NB4 (cell line): ENCODE measurements at regions not wholly inside any gene's neighbourhood (a gene's known extent, or its start where the extent isn't known, plus 50 kb on each side); places are given as distances from the start of the nearest gene placed in this dataset.

ENCODE experiments used
- DNase-seq: peaks from one replicate; pipeline ENCODE4 v3.0.0; 2010; ENCODE audit warnings: low read depth
- H3K4me3 ChIP-seq: one replicate; pipeline ENCODE4 v1.5.1; 2011; ENCODE audit warnings: mild to moderate bottlenecking, low read depth, low read length, moderate library complexity
- MYC ChIP-seq: IDR thresholded peaks from 2 replicates; pipeline ENCODE4 v1.6.1; 2011; ENCODE audit warnings: low read depth, low read length
- POLR2A ChIP-seq: IDR thresholded peaks from 2 replicates; pipeline ENCODE4 v1.6.1; 2011; ENCODE audit warnings: mild to moderate bottlenecking; ENCODE audit not compliant: insufficient read length; ENCODE audit errors: extremely low read depth
- TF ChIP-seq, protein P1 (sequence below): IDR thresholded peaks from one replicate; pipeline ENCODE4 v1.5.1; 2012; ENCODE audit warnings: low read depth, low read length
- TF ChIP-seq, protein P2 (sequence below): IDR thresholded peaks from 2 replicates; pipeline ENCODE4 v1.6.1; 2011; ENCODE audit warnings: low read depth, low read length

DNA sequence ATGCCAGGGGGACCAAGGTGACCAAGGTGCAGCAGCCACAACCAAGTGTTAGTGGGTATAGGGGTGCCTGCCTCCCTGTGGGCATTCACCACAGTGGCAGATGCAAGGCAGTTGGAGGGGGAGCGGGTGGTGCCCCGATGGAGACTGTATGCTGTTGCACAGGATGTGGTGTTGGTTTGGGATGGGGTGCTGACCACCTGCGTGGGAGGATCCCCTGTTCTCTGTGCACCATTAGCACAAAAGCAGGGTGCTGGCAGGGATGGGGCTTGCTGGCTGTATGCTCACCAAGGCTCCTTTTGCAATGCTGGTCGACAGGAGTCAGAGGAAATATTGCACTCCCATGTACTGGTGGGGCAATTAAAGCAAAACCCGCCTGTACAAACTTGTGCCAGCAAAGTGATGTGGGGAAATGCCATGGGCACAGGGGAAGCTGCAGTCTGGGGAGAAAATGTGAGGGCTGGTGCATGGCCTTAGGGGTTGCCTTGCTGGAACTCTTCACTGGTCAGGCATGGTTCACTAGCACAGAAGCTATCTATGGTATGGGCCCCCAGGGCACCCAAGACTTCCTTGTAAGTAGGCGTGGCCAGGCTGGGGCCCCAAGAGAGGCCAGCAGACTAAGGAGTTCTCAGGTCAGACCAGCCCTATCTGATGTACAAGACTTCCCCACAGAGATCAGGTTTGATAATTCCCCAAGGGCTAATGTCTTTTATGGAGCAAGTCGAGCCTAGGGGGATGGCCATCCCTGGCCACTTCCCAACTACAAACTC, 51.9 kb upstream of the GNAT3 start:
- peak; percentile 99 for DNase-seq
- TF ChIP-seq MYC (peak; percentile 32), POLR2A (no peak)
- TF ChIP-seq, protein P1, sequence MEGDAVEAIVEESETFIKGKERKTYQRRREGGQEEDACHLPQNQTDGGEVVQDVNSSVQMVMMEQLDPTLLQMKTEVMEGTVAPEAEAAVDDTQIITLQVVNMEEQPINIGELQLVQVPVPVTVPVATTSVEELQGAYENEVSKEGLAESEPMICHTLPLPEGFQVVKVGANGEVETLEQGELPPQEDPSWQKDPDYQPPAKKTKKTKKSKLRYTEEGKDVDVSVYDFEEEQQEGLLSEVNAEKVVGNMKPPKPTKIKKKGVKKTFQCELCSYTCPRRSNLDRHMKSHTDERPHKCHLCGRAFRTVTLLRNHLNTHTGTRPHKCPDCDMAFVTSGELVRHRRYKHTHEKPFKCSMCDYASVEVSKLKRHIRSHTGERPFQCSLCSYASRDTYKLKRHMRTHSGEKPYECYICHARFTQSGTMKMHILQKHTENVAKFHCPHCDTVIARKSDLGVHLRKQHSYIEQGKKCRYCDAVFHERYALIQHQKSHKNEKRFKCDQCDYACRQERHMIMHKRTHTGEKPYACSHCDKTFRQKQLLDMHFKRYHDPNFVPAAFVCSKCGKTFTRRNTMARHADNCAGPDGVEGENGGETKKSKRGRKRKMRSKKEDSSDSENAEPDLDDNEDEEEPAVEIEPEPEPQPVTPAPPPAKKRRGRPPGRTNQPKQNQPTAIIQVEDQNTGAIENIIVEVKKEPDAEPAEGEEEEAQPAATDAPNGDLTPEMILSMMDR = peak; percentile 11
- TF ChIP-seq, protein P2, sequence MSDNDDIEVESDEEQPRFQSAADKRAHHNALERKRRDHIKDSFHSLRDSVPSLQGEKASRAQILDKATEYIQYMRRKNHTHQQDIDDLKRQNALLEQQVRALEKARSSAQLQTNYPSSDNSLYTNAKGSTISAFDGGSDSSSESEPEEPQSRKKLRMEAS = peak; percentile 71
- peak overlapping the region; percentile 2 for H3K4me3 ChIP-seq

DNA sequence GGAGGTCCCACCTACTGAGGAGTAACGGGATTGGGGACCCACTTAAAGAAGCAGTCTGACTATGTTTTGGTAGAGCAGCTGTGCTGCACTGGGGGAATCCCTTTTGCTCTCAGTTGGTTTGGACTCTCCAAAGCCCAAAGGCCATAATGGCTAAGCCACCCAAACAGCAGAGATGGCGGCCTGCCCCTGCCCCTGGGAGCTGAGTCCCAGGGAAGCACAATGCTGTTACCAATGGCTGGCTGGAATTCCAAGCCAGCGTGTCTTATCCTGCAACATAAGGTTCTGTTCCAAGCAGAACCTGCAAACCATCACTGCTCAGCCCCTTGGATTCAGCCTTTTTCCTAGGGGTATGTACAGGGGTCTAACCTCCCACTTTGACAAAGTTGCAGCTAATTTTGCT, 53.7 kb upstream of the GNAT3 start:
- TF ChIP-seq POLR2A (no peak), MYC (no peak)
- TF ChIP-seq, protein P1 = no peak
- TF ChIP-seq, protein P2 = no peak
- DNase-seq = no peak
- H3K4me3 ChIP-seq = no peak overlapping the region

DNA sequence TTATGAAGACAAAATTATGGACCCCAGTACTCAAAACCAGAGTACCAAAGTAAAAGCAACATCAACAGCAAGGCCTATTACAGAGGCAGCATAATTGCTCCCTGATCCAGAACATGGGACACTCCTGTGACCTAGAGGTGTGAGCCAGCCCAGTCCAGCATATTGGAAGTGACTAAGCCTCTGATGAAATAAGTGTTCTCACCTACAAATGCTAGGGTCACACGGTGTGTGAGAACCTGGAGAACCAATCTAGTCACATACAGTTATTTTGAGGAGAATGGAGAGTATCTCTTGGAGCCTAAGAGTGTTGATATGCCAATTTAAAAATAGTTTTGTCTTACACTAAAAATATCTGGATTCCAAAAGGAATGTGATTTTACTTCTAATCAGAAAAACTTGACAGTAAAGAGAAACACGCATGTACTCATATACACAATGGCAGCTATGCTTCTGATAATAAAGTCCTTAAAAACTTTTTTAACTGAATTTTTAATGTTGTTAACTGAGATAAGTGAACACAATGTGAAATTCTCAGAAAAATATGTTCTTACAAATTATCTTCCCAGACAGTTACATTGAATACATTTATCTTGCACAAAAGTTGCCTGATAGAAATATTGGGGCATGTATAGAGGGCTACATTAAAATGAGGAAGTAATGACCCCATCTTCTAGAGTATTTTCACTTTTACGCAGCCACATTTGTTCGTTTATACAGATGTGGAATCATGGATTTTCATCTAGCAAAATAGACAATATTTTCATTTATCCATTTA, 56.8 kb upstream of the CD36 start:
- DNase-seq = no peak
- H3K4me3 ChIP-seq = no peak overlapping the region
- TF ChIP-seq, protein P2 = no peak
- TF ChIP-seq MYC (no peak), POLR2A (no peak)
- TF ChIP-seq, protein P1 = no peak

DNA sequence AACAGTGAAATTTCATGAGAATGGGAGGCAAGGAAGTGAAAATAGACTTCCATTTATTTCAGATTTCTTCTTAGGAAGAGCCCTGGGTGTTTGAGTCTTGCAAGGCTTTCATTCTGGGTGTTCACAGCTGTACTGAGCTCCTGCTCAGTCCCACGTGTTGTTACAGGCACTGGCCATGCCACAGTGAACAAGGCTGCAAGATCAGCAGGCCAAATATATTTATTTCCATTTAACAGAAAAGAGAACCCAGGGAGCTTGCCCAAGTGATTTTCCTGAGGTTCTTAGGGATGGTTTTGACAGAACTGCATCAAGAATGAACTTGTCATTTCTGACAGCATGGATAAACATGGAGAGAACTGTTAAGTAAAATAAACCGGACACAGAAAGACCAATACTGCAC, 54.5 kb upstream of the CD36 start:
- no peak overlapping the region for H3K4me3 ChIP-seq
- TF ChIP-seq POLR2A = no peak
- TF ChIP-seq MYC = no peak
- TF ChIP-seq, protein P2 = no peak
- TF ChIP-seq, protein P1 = no peak
- DNase-seq = no peak

DNA sequence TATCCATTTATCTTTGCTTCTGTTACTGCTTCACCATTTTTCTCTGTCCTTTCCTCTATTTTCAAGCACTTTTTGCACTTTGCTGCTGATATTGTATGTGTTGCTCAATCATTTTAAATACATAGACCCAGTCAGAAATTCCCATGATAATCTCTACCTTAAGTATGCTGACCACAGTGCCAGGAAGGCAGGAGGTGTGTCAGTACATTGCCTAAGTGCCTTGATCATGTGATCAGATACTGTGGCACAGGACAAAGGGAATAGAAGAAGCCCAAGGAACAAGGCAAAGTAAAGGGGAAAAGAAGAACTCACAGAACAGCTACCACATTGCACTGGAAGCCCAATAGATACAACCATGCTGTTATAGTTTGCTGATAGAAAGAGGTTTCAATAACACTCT, 53.7 kb upstream of the CD36 start:
- peak; percentile 54 for DNase-seq

More for the DNA sequence above, 53.7 kb upstream of the CD36 start:
- H3K4me3 ChIP-seq = no peak overlapping the region
- TF ChIP-seq, protein P2 = no peak
- TF ChIP-seq MYC = no peak
- TF ChIP-seq, protein P1 = no peak
- no peak for TF ChIP-seq POLR2A
